ENCODE measurements at regions not wholly inside any gene's neighbourhood (a gene's known extent, or its start where the extent isn't known, plus 50 kb on each side); places are given as distances from the start of the nearest gene placed in this dataset.

- TF ChIP-seq CTCF (IDR thresholded peaks at IDR 0.05; ENCODE audit: borderline replicate concordance, extremely low read depth, low read length, poor library complexity, severe bottlenecking) (no peak), EZH2 (IDR thresholded peaks at IDR 0.05; ENCODE audit: borderline replicate concordance, low read depth, low read length, severe bottlenecking) (no peak)
Measured at GRCh38 chr16:26816266-26816665, 250.5 kb upstream of the C16orf82 start.

All from DND-41 (cell line).